ENCODE measurements at regions not wholly inside any gene's neighbourhood (a gene's known extent, or its start where the extent isn't known, plus 50 kb on each side); places are given as distances from the start of the nearest gene placed in this dataset.

GRCh38 chr18:24869285-24869684 lies 408.8 kb downstream of the HRH4 start:
- TF ChIP-seq HMGA2 (CRISPR knock-in tag; IDR thresholded peaks at IDR 0.05) (no peak), CTCF (IDR thresholded peaks at IDR 0.05) (no peak), USF1 (CRISPR knock-in tag; IDR thresholded peaks at IDR 0.05) (no peak), NFATC4 (CRISPR knock-in tag; IDR thresholded peaks at IDR 0.05) (no peak), STAT6 (CRISPR knock-in tag; conservative IDR thresholded peaks at IDR 0.05; ENCODE audit: low read depth) (no peak), CBFB (CRISPR knock-in tag; IDR thresholded peaks at IDR 0.05; ENCODE audit: low read depth) (no peak), NR1H2 (CRISPR knock-in tag; IDR thresholded peaks at IDR 0.05) (no peak), ATF3 (CRISPR knock-in tag; conservative IDR thresholded peaks at IDR 0.05) (no peak)

Data from WTC11 (cell line).